SIG-M5 treated with dmso at 0.1 percent for 504 hours (cell line): ENCODE measurements at regions not wholly inside any gene's neighbourhood (a gene's known extent, or its start where the extent isn't known, plus 50 kb on each side); places are given as distances from the start of the nearest gene placed in this dataset.
"Not testable (repeated sequence)": the region's sequence is repeated elsewhere in the genome, so short reads cannot be mapped to it uniquely, and the experiment has no call there.

Experiments
- DNase-seq: peaks from one replicate; lab custom pipeline; 2025; ENCODE audit not compliant: unreplicated experiment; lab: John Stamatoyannopoulos, UW

GRCh38 chr6:8819446-8819845, 384.1 kb upstream of the SLC35B3 start:
- DNase-seq, result no peak

- DNase-seq, result no peak
Observed at GRCh38 chr6:8814440-8815000, 379.2 kb upstream of the SLC35B3 start.

GRCh38 chr6:8810325-8810724, 375.0 kb upstream of the SLC35B3 start:
- no peak for DNase-seq

GRCh38 chr6:8809662-8810061, 374.3 kb upstream of the SLC35B3 start:
- DNase-seq, result no peak

GRCh38 chr6:8803181-8803760, 367.9 kb upstream of the SLC35B3 start:
- DNase-seq, result no peak

- DNase-seq, result not testable (repeated sequence)
Observed at GRCh38 chr6:8802397-8802796, 367.1 kb upstream of the SLC35B3 start.

- DNase-seq, result no peak
Observed at GRCh38 chr6:8794420-8794819, 359.1 kb upstream of the SLC35B3 start.

GRCh38 chr6:8789878-8790277, 354.5 kb upstream of the SLC35B3 start:
- DNase-seq, result no peak

- DNase-seq, result no peak
Observed at GRCh38 chr6:8785223-8785622, 349.9 kb upstream of the SLC35B3 start.

GRCh38 chr6:8783191-8783590, 347.8 kb upstream of the SLC35B3 start:
- no peak for DNase-seq

- no peak for DNase-seq
Observed at GRCh38 chr6:8780653-8781052, 345.3 kb upstream of the SLC35B3 start.

- DNase-seq, result no peak
Observed at GRCh38 chr6:8764733-8765132, 329.4 kb upstream of the SLC35B3 start.

GRCh38 chr6:8760951-8761350, 325.6 kb upstream of the SLC35B3 start:
- DNase-seq, result no peak

- no peak for DNase-seq
Observed at GRCh38 chr6:8758412-8758811, 323.1 kb upstream of the SLC35B3 start.

- no peak for DNase-seq
Observed at GRCh38 chr6:8750627-8751026, 315.3 kb upstream of the SLC35B3 start.

- DNase-seq, result no peak
Observed at GRCh38 chr6:8749465-8749864, 314.1 kb upstream of the SLC35B3 start.

- DNase-seq, result peak; percentile 32
Observed at GRCh38 chr6:8743170-8743745, 307.9 kb upstream of the SLC35B3 start.

GRCh38 chr6:8739454-8739853, 304.1 kb upstream of the SLC35B3 start:
- DNase-seq, result no peak

- no peak for DNase-seq
Observed at GRCh38 chr6:8738951-8739350, 303.6 kb upstream of the SLC35B3 start.

- DNase-seq, result no peak
Observed at GRCh38 chr6:8736156-8736895, 301.0 kb upstream of the SLC35B3 start.

GRCh38 chr6:8733879-8734278, 298.5 kb upstream of the SLC35B3 start:
- no peak for DNase-seq

- peak; percentile 17 for DNase-seq
Observed at GRCh38 chr6:8731874-8732273, 296.5 kb upstream of the SLC35B3 start.
